Kidney epithelial cell (primary cell): ENCODE measurements at regions not wholly inside any gene's neighbourhood (a gene's known extent, or its start where the extent isn't known, plus 50 kb on each side); places are given as distances from the start of the nearest gene placed in this dataset.

ENCODE experiments used
- DNase-seq: peaks from one replicate; pipeline ENCODE4 v3.0.0-alpha.2; 2010; ENCODE audit warnings: low read depth
- H3K27me3 ChIP-seq: 2 replicates; pipeline ENCODE4 v1.6.0; 2011; ENCODE audit warnings: low read length; ENCODE audit not compliant: control insufficient read depth, insufficient read depth
- H3K36me3 ChIP-seq: 2 replicates; pipeline ENCODE4 v1.5.1; 2011; ENCODE audit warnings: low read length; ENCODE audit not compliant: control insufficient read depth, insufficient read depth
- H3K4me3 ChIP-seq: 2 replicates; pipeline ENCODE4 v1.5.1; 2011; ENCODE audit warnings: low read depth, mild to moderate bottlenecking, control low read depth, low read length
- CTCF ChIP-seq: IDR thresholded peaks from 2 replicates; pipeline ENCODE4 v1.5.1; 2011; ENCODE audit warnings: mild to moderate bottlenecking, moderate library complexity, low read length, control low read depth, inconsistent platforms; ENCODE audit not compliant: insufficient read depth, poor library complexity, severe bottlenecking

DNA sequence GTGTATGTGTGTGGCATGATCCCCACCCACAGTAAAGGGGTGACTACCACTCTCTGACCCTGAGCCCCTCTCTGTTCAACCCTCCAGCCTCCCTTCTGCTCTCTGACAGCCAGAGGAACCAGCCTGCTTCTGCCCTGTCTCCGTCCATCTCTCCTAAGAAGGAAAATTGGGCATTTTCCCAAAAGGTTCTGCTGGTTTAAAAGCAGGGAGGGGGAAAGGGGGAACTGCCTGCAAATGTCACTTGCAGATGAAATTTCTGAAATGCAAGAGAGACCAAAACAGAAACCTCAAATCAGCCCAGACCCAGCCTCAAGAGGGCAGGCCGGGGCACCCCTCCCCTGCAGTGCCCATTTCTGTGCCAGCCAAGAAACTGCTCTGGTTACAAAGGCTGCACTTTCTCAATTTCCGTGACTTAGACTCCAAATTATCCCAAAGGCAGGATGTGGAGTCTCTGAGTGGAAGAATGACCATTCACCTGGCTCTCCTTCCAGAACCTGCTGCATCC is 197.9 kb downstream of the RBFOX3 start:
- Histone ChIP-seq H3K27me3 (peaks cover 23% of the 10 kb centered on the region), H3K4me3 (no peak overlapping the region), H3K36me3 (no peaks in the 10 kb centered on the region)
- TF ChIP-seq CTCF: no peak
- DNase-seq: no peak

DNA sequence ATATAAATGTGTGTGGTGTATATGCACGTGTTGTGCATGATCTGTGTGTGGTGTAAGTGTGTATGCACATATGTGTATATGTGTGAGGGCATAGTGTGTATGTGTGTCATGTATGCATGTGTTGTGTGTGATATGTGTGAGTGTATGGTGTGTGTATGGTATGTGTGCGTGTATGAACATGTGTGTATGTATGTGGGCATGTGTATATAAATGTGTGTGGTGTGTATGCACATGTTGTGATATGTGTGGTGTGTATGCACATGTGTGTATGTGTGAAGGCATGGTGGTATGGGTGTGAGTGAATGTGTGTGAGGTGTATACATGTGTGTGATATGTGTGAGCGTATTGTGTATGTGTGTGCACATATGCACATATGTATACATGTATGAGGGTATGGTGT is 198.7 kb downstream of the RBFOX3 start:
- no peak for TF ChIP-seq CTCF
- no peaks in the 10 kb centered on the region for H3K36me3 ChIP-seq
- H3K27me3 ChIP-seq: peaks cover 30% of the 10 kb centered on the region
- DNase-seq: no peak
- no peak overlapping the region for H3K4me3 ChIP-seq

DNA sequence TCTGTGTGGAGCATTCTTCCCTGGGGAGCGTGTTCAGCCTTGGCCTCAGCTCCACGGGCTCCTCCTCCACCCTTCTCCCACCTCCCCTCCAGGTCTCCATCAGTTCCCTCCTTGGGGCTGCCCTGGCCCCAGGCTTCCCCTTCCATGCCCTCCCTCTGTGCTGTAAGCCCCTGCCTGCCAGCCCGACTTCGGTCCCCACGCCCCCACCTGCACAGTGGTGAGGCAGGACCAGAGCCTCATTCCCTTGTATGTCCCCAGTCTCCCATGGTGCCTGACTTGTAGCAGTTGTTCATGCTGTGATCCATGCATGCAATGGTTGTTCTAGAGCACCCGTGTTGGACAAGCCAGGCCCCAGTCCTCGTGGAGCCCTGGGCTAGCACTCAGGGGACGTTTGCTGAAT is 199.4 kb downstream of the RBFOX3 start:
- TF ChIP-seq CTCF: no peak
- no peak overlapping the region for H3K4me3 ChIP-seq
- no peaks in the 10 kb centered on the region for H3K36me3 ChIP-seq
- DNase-seq: no peak
- H3K27me3 ChIP-seq: peaks cover 32% of the 10 kb centered on the region

DNA sequence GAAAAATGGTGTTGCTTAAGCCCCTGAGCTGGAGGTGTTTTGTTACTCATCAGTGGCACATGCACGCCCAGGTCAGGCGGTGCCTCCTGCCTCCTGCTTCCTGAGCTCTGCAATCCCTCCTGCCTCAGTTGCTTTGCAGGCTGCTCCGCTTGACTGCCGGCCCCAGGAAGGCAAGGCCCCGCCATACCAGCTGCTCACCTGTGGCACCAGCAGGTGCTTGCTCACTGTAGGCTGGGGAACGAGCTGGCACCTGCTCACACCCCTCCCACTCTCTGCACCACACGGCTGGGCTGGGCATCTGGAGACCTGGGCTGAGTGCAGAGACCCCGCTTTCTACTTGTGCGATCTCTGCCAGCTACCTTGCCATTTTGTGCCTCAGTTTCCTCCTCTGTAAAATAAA is 200.2 kb downstream of the RBFOX3 start:
- H3K36me3 ChIP-seq: no peaks in the 10 kb centered on the region
- DNase-seq: no peak
- H3K4me3 ChIP-seq: no peak overlapping the region
- peaks cover 31% of the 10 kb centered on the region for H3K27me3 ChIP-seq
- TF ChIP-seq CTCF: no peak

DNA sequence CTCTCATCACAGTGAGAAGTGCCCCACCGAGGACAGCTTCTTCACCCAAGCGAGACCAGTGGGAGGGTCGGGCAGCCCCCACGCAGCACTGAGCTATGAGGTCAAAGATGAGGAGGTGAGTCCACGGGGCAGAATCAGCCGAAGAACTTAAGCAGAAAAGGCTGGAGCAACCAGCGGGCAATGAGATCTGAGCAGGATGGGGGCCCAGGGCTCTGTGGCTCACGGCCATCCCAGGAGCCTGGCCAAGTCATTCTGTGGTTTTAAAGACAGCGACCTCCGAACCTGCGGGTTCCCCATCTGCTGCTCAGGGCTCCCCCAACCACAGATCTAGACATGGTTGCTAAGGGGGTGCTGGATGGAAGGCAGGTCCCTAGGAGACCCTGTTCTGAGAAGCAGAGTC is 202.6 kb downstream of the RBFOX3 start:
- H3K27me3 ChIP-seq: peaks cover 23% of the 10 kb centered on the region
- TF ChIP-seq CTCF: no peak
- H3K4me3 ChIP-seq: no peak overlapping the region
- no peaks in the 10 kb centered on the region for H3K36me3 ChIP-seq
- DNase-seq: no peak

DNA sequence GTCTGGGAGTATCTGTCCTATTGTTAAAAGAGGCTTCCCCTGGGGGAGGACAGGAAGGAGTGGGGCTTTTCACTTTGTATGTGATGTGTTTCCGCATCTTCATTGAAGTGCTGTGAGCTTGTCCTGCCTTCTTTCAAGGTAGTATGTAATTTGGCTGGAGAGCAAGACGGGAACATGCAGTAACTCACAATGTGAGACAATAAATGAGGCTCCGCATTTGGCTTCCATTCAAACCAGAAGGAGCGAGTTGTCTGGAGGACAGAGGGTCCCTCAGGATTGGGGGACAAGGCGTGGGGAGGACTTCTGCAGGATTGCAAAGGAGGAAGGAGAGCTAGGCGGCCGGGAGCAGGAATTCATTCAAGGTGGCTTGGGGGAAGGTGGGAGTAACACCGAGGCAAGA is 203.5 kb downstream of the RBFOX3 start:
- Histone ChIP-seq H3K27me3 (peaks cover 30% of the 10 kb centered on the region), H3K36me3 (no peaks in the 10 kb centered on the region), H3K4me3 (no peak overlapping the region)
- TF ChIP-seq CTCF: no peak
- no peak for DNase-seq
